OCI-M1 (cell line): ENCODE measurements at regions not wholly inside any gene's neighbourhood (a gene's known extent, or its start where the extent isn't known, plus 50 kb on each side); places are given as distances from the start of the nearest gene placed in this dataset.
A peak's percentile ranks its signal among the peaks of the same experiment; 100 is the strongest.

ENCODE experiments used
- DNase-seq: peaks from one replicate; lab custom pipeline; 2025; lab: John Stamatoyannopoulos, UW

- DNase-seq, result peak; percentile 59
Observed at GRCh38 chr12:113620437-113620976, 148.8 kb upstream of the LHX5 start.

GRCh38 chr12:113619202-113619601 is 147.5 kb upstream of the LHX5 start:
- DNase-seq, result no peak

GRCh38 chr12:113613414-113613813 is 141.7 kb upstream of the LHX5 start:
- no peak for DNase-seq

- no peak for DNase-seq
Observed at GRCh38 chr12:113612793-113613192, 141.1 kb upstream of the LHX5 start.

GRCh38 chr12:113612076-113612728 is 140.5 kb upstream of the LHX5 start:
- peak; percentile 34 for DNase-seq

- no peak for DNase-seq
Observed at GRCh38 chr12:113611652-113612051, 140.0 kb upstream of the LHX5 start.

- DNase-seq, result no peak
Observed at GRCh38 chr12:113610698-113611097, 139.0 kb upstream of the LHX5 start.

GRCh38 chr12:113609692-113610469 is 138.2 kb upstream of the LHX5 start:
- no peak for DNase-seq

- no peak for DNase-seq
Observed at GRCh38 chr12:113604666-113605065, 133.0 kb upstream of the LHX5 start.

- DNase-seq, result peak; percentile 25
Observed at GRCh38 chr12:113601656-113602263, 130.1 kb upstream of the LHX5 start.

- no peak for DNase-seq
Observed at GRCh38 chr12:113598815-113599406, 127.2 kb upstream of the LHX5 start.

- DNase-seq, result no peak
Observed at GRCh38 chr12:113594967-113595366, 123.3 kb upstream of the LHX5 start.

- peak; percentile 92 for DNase-seq
Observed at GRCh38 chr12:113591480-113591974, 119.9 kb upstream of the LHX5 start.

- no peak for DNase-seq
Observed at GRCh38 chr12:113589437-113589836, 117.8 kb upstream of the LHX5 start.

GRCh38 chr12:113587720-113588119 is 116.0 kb upstream of the LHX5 start:
- DNase-seq, result no peak

GRCh38 chr12:113586461-113586860 is 114.8 kb upstream of the LHX5 start:
- peak; percentile 29 for DNase-seq

GRCh38 chr12:113582521-113583218 is 111.0 kb upstream of the LHX5 start:
- DNase-seq, result peak; percentile 95

- DNase-seq, result no peak
Observed at GRCh38 chr12:113581342-113581741, 109.7 kb upstream of the LHX5 start.

GRCh38 chr12:113580437-113580836 is 108.8 kb upstream of the LHX5 start:
- DNase-seq, result no peak

GRCh38 chr12:113577464-113578129 is 105.9 kb upstream of the LHX5 start:
- DNase-seq, result peak; percentile 12

GRCh38 chr12:113575386-113575785 is 103.7 kb upstream of the LHX5 start:
- DNase-seq, result no peak
